ENCODE measurements at regions not wholly inside any gene's neighbourhood (a gene's known extent, or its start where the extent isn't known, plus 50 kb on each side); places are given as distances from the start of the nearest gene placed in this dataset.

GRCh38 chr12:115898670-115899069 lies 378.8 kb downstream of the MED13L start:
- Histone ChIP-seq H3K9ac (ENCODE audit: low read depth, low read length, poor library complexity, severe bottlenecking) (no peak overlapping the region), H2AFZ (ENCODE audit: low read length) (no peak overlapping the region), H3K9me3 (ENCODE audit: insufficient read depth, low read depth, low read length) (peaks cover 3% of the 10 kb centered on the region; the same call in 1 of the 2 replicates), H3K27me3 (ENCODE audit: insufficient read depth, low read length, poor library complexity, severe bottlenecking) (no peaks in the 10 kb centered on the region), H3K9me2 (replicated peaks; ENCODE audit: low read depth, low read length) (no peaks in the 10 kb centered on the region), H4K20me1 (ENCODE audit: insufficient read depth, low read length, poor library complexity, severe bottlenecking) (no peaks in the 10 kb centered on the region), H3F3A (ENCODE audit: low read depth) (no peaks in the 10 kb centered on the region), H3K4me3 (ENCODE audit: low read length, poor library complexity, severe bottlenecking) (no peak overlapping the region), H3K4me2 (ENCODE audit: low read depth, low read length, poor library complexity, severe bottlenecking) (no peak overlapping the region), H3K4me1 (ENCODE audit: insufficient read depth, low read length, poor library complexity, severe bottlenecking) (no peaks in the 10 kb centered on the region), H3K36me3 (ENCODE audit: insufficient read depth, low read length) (no peaks in the 10 kb centered on the region), H3K79me2 (ENCODE audit: insufficient read depth, low read length) (no peaks in the 10 kb centered on the region)
- TF ChIP-seq EZH2phosphoT487 (IDR thresholded peaks at IDR 0.05; ENCODE audit: borderline replicate concordance): no peak
- TF ChIP-seq, protein P1, sequence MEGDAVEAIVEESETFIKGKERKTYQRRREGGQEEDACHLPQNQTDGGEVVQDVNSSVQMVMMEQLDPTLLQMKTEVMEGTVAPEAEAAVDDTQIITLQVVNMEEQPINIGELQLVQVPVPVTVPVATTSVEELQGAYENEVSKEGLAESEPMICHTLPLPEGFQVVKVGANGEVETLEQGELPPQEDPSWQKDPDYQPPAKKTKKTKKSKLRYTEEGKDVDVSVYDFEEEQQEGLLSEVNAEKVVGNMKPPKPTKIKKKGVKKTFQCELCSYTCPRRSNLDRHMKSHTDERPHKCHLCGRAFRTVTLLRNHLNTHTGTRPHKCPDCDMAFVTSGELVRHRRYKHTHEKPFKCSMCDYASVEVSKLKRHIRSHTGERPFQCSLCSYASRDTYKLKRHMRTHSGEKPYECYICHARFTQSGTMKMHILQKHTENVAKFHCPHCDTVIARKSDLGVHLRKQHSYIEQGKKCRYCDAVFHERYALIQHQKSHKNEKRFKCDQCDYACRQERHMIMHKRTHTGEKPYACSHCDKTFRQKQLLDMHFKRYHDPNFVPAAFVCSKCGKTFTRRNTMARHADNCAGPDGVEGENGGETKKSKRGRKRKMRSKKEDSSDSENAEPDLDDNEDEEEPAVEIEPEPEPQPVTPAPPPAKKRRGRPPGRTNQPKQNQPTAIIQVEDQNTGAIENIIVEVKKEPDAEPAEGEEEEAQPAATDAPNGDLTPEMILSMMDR (conservative IDR thresholded peaks at IDR 0.05; ENCODE audit: low read length): no peak

- Histone ChIP-seq H3K9ac (ENCODE audit: low read depth, low read length, poor library complexity, severe bottlenecking) (no peak overlapping the region), H2AFZ (ENCODE audit: low read length) (no peak overlapping the region), H3K9me3 (ENCODE audit: insufficient read depth, low read depth, low read length) (peaks cover 3% of the 10 kb centered on the region; the same call in 1 of the 2 replicates), H3K4me1 (ENCODE audit: insufficient read depth, low read length, poor library complexity, severe bottlenecking) (no peaks in the 10 kb centered on the region), H3K4me3 (ENCODE audit: low read length, poor library complexity, severe bottlenecking) (no peak overlapping the region), H3K9me2 (replicated peaks; ENCODE audit: low read depth, low read length) (no peaks in the 10 kb centered on the region), H3K4me2 (ENCODE audit: low read depth, low read length, poor library complexity, severe bottlenecking) (no peak overlapping the region), H3F3A (ENCODE audit: low read depth) (no peaks in the 10 kb centered on the region), H3K36me3 (ENCODE audit: insufficient read depth, low read length) (no peaks in the 10 kb centered on the region), H4K20me1 (ENCODE audit: insufficient read depth, low read length, poor library complexity, severe bottlenecking) (no peaks in the 10 kb centered on the region), H3K79me2 (ENCODE audit: insufficient read depth, low read length) (no peaks in the 10 kb centered on the region), H3K27me3 (ENCODE audit: insufficient read depth, low read length, poor library complexity, severe bottlenecking) (no peaks in the 10 kb centered on the region)
- TF ChIP-seq EZH2phosphoT487 (IDR thresholded peaks at IDR 0.05; ENCODE audit: borderline replicate concordance): no peak
- TF ChIP-seq, protein P1 (conservative IDR thresholded peaks at IDR 0.05; ENCODE audit: low read length): no peak
Measured at GRCh38 chr12:115897729-115898128, 379.8 kb downstream of the MED13L start.

DNA sequence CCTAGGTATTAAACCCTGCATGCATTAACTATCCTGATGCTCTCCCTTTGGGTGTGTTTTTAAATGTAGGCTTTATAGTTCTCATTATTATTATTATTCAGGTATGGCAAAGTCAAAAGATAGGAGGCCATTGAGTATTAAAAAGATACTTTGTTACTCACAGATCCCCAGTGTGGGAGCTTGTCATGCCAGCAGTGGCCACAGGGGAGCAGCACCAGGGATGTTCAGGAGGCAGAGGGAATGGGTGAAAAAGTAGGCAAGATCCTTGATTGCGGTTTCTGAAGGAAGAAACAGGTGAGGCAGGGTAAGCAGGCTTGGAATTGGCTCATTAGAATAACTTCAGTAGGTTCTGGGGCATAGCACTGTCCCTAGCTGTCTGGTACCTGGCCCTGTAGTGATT lies 382.2 kb downstream of the MED13L start:
- H3K27me3 ChIP-seq (ENCODE audit: insufficient read depth, low read length, poor library complexity, severe bottlenecking): no peaks in the 10 kb centered on the region
- H2AFZ ChIP-seq (ENCODE audit: low read length): no peak overlapping the region
- H4K20me1 ChIP-seq (ENCODE audit: insufficient read depth, low read length, poor library complexity, severe bottlenecking): no peaks in the 10 kb centered on the region
- no peaks in the 10 kb centered on the region for H3K9me2 ChIP-seq (replicated peaks; ENCODE audit: low read depth, low read length)
- TF ChIP-seq, protein P1 (conservative IDR thresholded peaks at IDR 0.05; ENCODE audit: low read length): peak; percentile 50; the same call in 1 of the 2 replicates
- no peak for TF ChIP-seq EZH2phosphoT487 (IDR thresholded peaks at IDR 0.05; ENCODE audit: borderline replicate concordance)
- no peaks in the 10 kb centered on the region for H3K36me3 ChIP-seq (ENCODE audit: insufficient read depth, low read length)
- no peak overlapping the region for H3K4me2 ChIP-seq (ENCODE audit: low read depth, low read length, poor library complexity, severe bottlenecking)
- H3F3A ChIP-seq (ENCODE audit: low read depth): no peaks in the 10 kb centered on the region
- no peak overlapping the region for H3K9ac ChIP-seq (ENCODE audit: low read depth, low read length, poor library complexity, severe bottlenecking)
- H3K4me1 ChIP-seq (ENCODE audit: insufficient read depth, low read length, poor library complexity, severe bottlenecking): no peaks in the 10 kb centered on the region
- H3K79me2 ChIP-seq (ENCODE audit: insufficient read depth, low read length): no peaks in the 10 kb centered on the region
- H3K4me3 ChIP-seq (ENCODE audit: low read length, poor library complexity, severe bottlenecking): no peak overlapping the region
- H3K9me3 ChIP-seq (ENCODE audit: insufficient read depth, low read depth, low read length): peaks cover 3% of the 10 kb centered on the region; the same call in 1 of the 2 replicates

Measured in Loucy (cell line).